HEK293 (cell line): ENCODE measurements at regions not wholly inside any gene's neighbourhood (a gene's known extent, or its start where the extent isn't known, plus 50 kb on each side); places are given as distances from the start of the nearest gene placed in this dataset.
"Not testable (repeated sequence)": the region's sequence is repeated elsewhere in the genome, so short reads cannot be mapped to it uniquely, and the experiment has no call there.

Experiments
- CTCF ChIA-PET: fragments of 350-600 bp; formaldehyde crosslinking; extraction: SDS; loops from one replicate; lab custom pipeline; 2021; ENCODE audit warnings: antibody characterized with exemption; lab: Yijun Ruan, JAX
- POLR2A ChIA-PET: fragments of 300-600 bp; formaldehyde crosslinking; extraction: SDS; loops from one replicate; lab custom pipeline; 2020; ENCODE audit warnings: antibody characterized with exemption, inconsistent platforms; lab: Yijun Ruan, JAX
- H3K27ac ChIP-seq: fragments of 200-500 bp; sonication (Bioruptor generic); 2 replicates; pipeline ENCODE4 v1.5.1; 2014; ENCODE audit warnings: low read depth, low read length, control low read depth, inconsistent platforms; ENCODE audit errors: extremely low read depth
- H3K36me3 ChIP-seq, 2 experiments: fragments of 200-500 bp in 1 of 2; sonication (Bioruptor generic) in 1 of 2; 1 replicate in 1 of 2; 2 replicates in 1 of 2; pipeline ENCODE4 v1.5.1; 2014 to 2017; ENCODE audit warnings: inconsistent platforms in 2 of 2, low read length in 2 of 2; ENCODE audit not compliant: control insufficient read depth in 2 of 2, insufficient read depth in 1 of 2
- H3K4me1 ChIP-seq: fragments of 200-500 bp; sonication (Bioruptor generic); 2 replicates; pipeline ENCODE4 v1.5.1; 2014; ENCODE audit warnings: mild to moderate bottlenecking, low read length, inconsistent platforms; ENCODE audit not compliant: control insufficient read depth, insufficient read depth
- H3K4me3 ChIP-seq: 2 replicates; pipeline ENCODE4 v1.5.1; 2011; ENCODE audit warnings: low read depth, mild to moderate bottlenecking, control low read depth, low read length, moderate library complexity
- H3K9me3 ChIP-seq: fragments of 200-500 bp; sonication (Bioruptor generic); 2 replicates; pipeline ENCODE4 v1.5.1; 2014; ENCODE audit warnings: low read depth, low read length, inconsistent platforms; ENCODE audit not compliant: control insufficient read depth, insufficient read depth
- BCL11B ChIP-seq: fragments of 450-650 bp; formaldehyde crosslinking; IDR thresholded peaks from 2 replicates; pipeline ENCODE4 v1.5.1; 2016; ENCODE audit warnings: low read depth, missing biosample characterization, missing genetic modification characterization
- HIC1 ChIP-seq: fragments of 450-650 bp; formaldehyde crosslinking; IDR thresholded peaks from 2 replicates; pipeline ENCODE4 v1.5.1; 2016; ENCODE audit warnings: missing biosample characterization, missing genetic modification characterization
- INSM2 ChIP-seq: fragments of 450-650 bp; formaldehyde crosslinking; IDR thresholded peaks from 2 replicates; pipeline ENCODE4 v1.5.1; 2016; ENCODE audit warnings: missing biosample characterization, missing genetic modification characterization
- ZBTB10 ChIP-seq: fragments of 450-650 bp; formaldehyde crosslinking; IDR thresholded peaks from 2 replicates; pipeline ENCODE4 v1.5.1; 2016; ENCODE audit warnings: missing biosample characterization, missing genetic modification characterization
- ZBTB49 ChIP-seq: fragments of 450-650 bp; formaldehyde crosslinking; IDR thresholded peaks from 2 replicates; pipeline ENCODE4 v1.5.1; 2016; ENCODE audit warnings: missing biosample characterization, missing genetic modification characterization, low read depth
- ZNF10 ChIP-seq: fragments of 450-650 bp; formaldehyde crosslinking; IDR thresholded peaks from 2 replicates; pipeline ENCODE4 v1.5.1; 2017; ENCODE audit warnings: missing biosample characterization, missing genetic modification characterization
- ZNF132 ChIP-seq: fragments of 450-650 bp; formaldehyde crosslinking; IDR thresholded peaks from 2 replicates; pipeline ENCODE4 v1.5.1; 2017; ENCODE audit warnings: missing biosample characterization, missing genetic modification characterization, borderline replicate concordance
- ZNF146 ChIP-seq: fragments of 450-650 bp; formaldehyde crosslinking; IDR thresholded peaks from 2 replicates; pipeline ENCODE4 v1.5.1; 2016; ENCODE audit warnings: missing biosample characterization, missing genetic modification characterization
- ZNF148 ChIP-seq: fragments of 450-650 bp; formaldehyde crosslinking; IDR thresholded peaks from 2 replicates; pipeline ENCODE4 v1.5.0; 2017; ENCODE audit warnings: missing biosample characterization, missing genetic modification characterization, borderline replicate concordance
- ZNF280D ChIP-seq: fragments of 450-650 bp; formaldehyde crosslinking; IDR thresholded peaks from 2 replicates; pipeline ENCODE4 v1.5.1; 2016; ENCODE audit warnings: missing biosample characterization, missing genetic modification characterization
- ZNF37A ChIP-seq: fragments of 450-650 bp; IDR thresholded peaks from 2 replicates; pipeline ENCODE4 v1.5.1; 2018; ENCODE audit warnings: missing biosample characterization, missing genetic modification characterization
- ZNF654 ChIP-seq: fragments of 450-650 bp; formaldehyde crosslinking; IDR thresholded peaks from 2 replicates; pipeline ENCODE4 v1.5.1; 2016; ENCODE audit warnings: low read depth, missing biosample characterization, missing genetic modification characterization
- ZNF664 ChIP-seq: fragments of 450-650 bp; formaldehyde crosslinking; IDR thresholded peaks from 2 replicates; pipeline ENCODE4 v1.5.1; 2016; ENCODE audit warnings: missing biosample characterization, missing genetic modification characterization
- ZNF768 ChIP-seq: fragments of 450-650 bp; formaldehyde crosslinking; IDR thresholded peaks from 2 replicates; pipeline ENCODE4 v1.5.1; 2018; ENCODE audit warnings: missing biosample characterization, mild to moderate bottlenecking, missing genetic modification characterization
- ZNF792 ChIP-seq: fragments of 450-650 bp; formaldehyde crosslinking; IDR thresholded peaks from 2 replicates; pipeline ENCODE4 v1.5.1; 2016; ENCODE audit warnings: missing biosample characterization, missing genetic modification characterization

GRCh38 chr14:66278418-66278817, 207.8 kb upstream of the CCDC196 start:
- CTCF ChIA-PET, H3K27ac ChIP-seq, H3K9me3 ChIP-seq, POLR2A ChIA-PET, H3K36me3 ChIP-seq, H3K4me1 ChIP-seq, H3K4me3 ChIP-seq: not testable (repeated sequence)
- TF ChIP-seq ZNF280D (tag by site-specific recombination): 0 out of 2 replicates have a peak, but pooled peaks have one; percentile 56
- TF ChIP-seq ZNF146 (tag by site-specific recombination): peak; percentile 66; the same call in 1 of the 2 replicates

- no peak overlapping the region for H3K4me3 ChIP-seq
- TF ChIP-seq BCL11B (tag by site-specific recombination) (no peak), ZNF148 (tag by site-specific recombination) (no peak), ZBTB49 (tag by site-specific recombination) (no peak), INSM2 (tag by site-specific recombination) (no peak)
- no peaks in the 10 kb centered on the region for H3K4me1 ChIP-seq
- POLR2A ChIA-PET: no interaction called here
- H3K36me3 ChIP-seq: no peaks in the 10 kb centered on the region
- CTCF ChIA-PET: no interaction called here
- no peak overlapping the region for H3K27ac ChIP-seq
- H3K9me3 ChIP-seq: no peaks in the 10 kb centered on the region
These were observed 205.0 kb upstream of the CCDC196 start for GRCh38 chr14:66281036-66281776.

GRCh38 chr14:66284346-66284745, 201.8 kb upstream of the CCDC196 start:
- Histone ChIP-seq H3K9me3 (no peaks in the 10 kb centered on the region), H3K36me3 (no peaks in the 10 kb centered on the region), H3K4me3 (no peak overlapping the region), H3K4me1 (no peaks in the 10 kb centered on the region), H3K27ac (no peak overlapping the region)
- ChIA-PET CTCF (no interaction called here), POLR2A (no interaction called here)
- TF ChIP-seq ZNF768 (tag by site-specific recombination) (no peak), ZNF664 (tag by site-specific recombination) (no peak), ZNF792 (tag by site-specific recombination) (no peak), ZNF654 (tag by site-specific recombination) (no peak), ZNF10 (tag by site-specific recombination) (no peak), ZNF37A (tag by site-specific recombination) (no peak), HIC1 (tag by site-specific recombination) (no peak), ZBTB10 (tag by site-specific recombination) (no peak), ZNF132 (tag by site-specific recombination) (no peak), BCL11B (tag by site-specific recombination) (no peak)
